ENCODE measurements at regions not wholly inside any gene's neighbourhood (a gene's known extent, or its start where the extent isn't known, plus 50 kb on each side); places are given as distances from the start of the nearest gene placed in this dataset.

DNA sequence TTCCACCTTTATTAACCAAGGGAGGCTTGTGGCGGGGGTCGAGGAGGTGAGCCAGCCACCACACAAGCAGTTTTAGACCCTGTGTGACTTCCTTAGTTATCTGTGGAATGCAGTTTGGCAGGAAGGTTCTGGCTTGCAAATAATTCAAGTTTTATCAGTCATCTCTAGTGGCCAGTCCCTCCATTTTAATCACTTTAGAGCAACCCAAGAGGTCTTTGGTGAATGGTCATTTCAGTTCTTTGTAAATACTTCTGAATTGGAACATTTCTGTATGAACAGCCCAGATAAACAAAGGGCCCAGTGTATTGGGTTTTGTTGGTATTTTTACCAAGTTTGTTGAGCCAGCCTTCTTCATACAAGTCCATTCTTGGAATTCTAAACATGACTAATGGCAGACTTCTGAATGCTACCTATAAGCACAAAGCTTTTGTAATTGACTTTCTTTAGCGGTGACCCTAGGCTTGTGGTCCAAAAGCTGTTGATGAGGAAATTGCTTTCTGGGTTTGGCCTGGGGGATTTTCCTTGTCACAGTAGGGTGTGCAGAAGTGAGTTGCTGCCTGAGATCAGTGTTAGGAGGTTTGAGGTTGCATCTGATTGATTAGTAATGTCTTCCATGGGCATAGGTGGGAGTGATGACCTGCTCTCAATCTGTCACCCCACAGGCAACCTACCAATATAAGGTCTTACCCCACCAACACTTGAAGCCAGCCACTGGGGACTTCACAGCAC, 193.3 kb upstream of the TOPAZ1 start:
- TF ChIP-seq, protein P1, sequence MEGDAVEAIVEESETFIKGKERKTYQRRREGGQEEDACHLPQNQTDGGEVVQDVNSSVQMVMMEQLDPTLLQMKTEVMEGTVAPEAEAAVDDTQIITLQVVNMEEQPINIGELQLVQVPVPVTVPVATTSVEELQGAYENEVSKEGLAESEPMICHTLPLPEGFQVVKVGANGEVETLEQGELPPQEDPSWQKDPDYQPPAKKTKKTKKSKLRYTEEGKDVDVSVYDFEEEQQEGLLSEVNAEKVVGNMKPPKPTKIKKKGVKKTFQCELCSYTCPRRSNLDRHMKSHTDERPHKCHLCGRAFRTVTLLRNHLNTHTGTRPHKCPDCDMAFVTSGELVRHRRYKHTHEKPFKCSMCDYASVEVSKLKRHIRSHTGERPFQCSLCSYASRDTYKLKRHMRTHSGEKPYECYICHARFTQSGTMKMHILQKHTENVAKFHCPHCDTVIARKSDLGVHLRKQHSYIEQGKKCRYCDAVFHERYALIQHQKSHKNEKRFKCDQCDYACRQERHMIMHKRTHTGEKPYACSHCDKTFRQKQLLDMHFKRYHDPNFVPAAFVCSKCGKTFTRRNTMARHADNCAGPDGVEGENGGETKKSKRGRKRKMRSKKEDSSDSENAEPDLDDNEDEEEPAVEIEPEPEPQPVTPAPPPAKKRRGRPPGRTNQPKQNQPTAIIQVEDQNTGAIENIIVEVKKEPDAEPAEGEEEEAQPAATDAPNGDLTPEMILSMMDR (conservative IDR thresholded peaks at IDR 0.05 in 1 of 2, IDR thresholded peaks at IDR 0.05 in 1 of 2; ENCODE audit: extremely low read depth in 1 of 2, insufficient read depth in 1 of 2, low read depth in 1 of 2, low read length in 2 of 2), result no peak
- no peak for TF ChIP-seq EZH2 (IDR thresholded peaks at IDR 0.05; ENCODE audit: borderline replicate concordance, low read length)

Measured in mammary epithelial cell (primary cell).